ENCODE measurements at regions not wholly inside any gene's neighbourhood (a gene's known extent, or its start where the extent isn't known, plus 50 kb on each side); places are given as distances from the start of the nearest gene placed in this dataset.
A peak's percentile ranks its signal among the peaks of the same experiment; 100 is the strongest.

DNA sequence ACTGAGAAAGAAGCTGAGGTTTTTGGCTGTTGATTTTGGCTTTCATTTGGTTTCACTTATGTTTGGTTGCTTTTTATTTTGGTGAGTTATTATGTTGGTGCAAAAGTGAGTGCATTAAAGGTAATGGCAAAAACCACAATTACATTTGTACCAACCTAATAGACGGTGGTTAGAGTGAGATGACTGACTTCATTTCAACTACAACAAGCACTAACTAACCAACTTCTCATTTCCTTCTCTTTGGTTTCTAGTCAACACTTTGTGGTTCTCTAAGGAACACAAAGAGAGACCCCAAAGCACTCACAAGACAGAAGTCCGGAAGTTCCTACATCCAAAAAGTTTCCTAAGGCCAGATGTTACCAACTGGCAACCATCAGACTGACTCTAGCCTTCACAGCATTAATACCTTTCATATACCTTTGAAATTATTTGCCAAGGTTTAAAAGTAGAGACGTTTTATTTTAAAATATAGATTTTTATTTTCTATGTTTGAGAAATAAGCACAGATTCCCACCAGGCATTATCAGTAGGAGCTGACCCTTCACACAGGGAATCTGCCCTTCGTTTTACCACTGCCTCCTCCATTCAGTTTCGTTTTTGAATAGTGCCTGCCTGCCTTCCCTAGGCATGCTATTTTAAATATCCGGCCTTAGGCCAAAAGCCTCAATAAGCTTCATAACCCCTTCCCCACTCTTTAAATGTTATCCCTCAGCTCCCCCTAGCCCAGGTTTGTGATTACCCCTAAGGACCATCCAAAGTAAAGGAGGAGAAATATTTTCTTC lies 301.1 kb upstream of the PTGER4 start:
- Histone ChIP-seq H2AFZ (ENCODE audit: low read length) (no peak overlapping the region), H3K4me3 (replicated peaks in 1 of 4; ENCODE audit: control extremely low read depth in 1 of 4, insufficient read depth in 1 of 4, low read depth in 3 of 4, low read length in 4 of 4) (no peak overlapping the region), H3K4me2 (ENCODE audit: extremely low read depth, insufficient read depth, low read length) (no peak overlapping the region), H3K9ac (ENCODE audit: insufficient read depth, low read length) (no peak overlapping the region), H4K20me1 (ENCODE audit: control insufficient read depth, extremely low read depth, insufficient read depth, low read length) (no peaks in the 10 kb centered on the region), H3K9me3 (ENCODE audit: control insufficient read depth, insufficient read depth, low read depth, low read length) (no peaks in the 10 kb centered on the region), H3K27me3 (ENCODE audit: control insufficient read depth, insufficient read depth, low read length) (no peaks in the 10 kb centered on the region), H3K4me1 (ENCODE audit: control insufficient read depth, extremely low read depth, insufficient read depth, low read length) (no peaks in the 10 kb centered on the region), H3K79me2 (ENCODE audit: control insufficient read depth, insufficient read depth, low read length) (no peaks in the 10 kb centered on the region), H3K36me3 (ENCODE audit: control insufficient read depth, insufficient read depth, low read length) (no peaks in the 10 kb centered on the region), H3K27ac (ENCODE audit: insufficient read depth, low read length) (no peak overlapping the region)
- TF ChIP-seq CTCF (conservative IDR thresholded peaks at IDR 0.05 in 1 of 2, IDR thresholded peaks at IDR 0.05 in 1 of 2; ENCODE audit: low read depth in 1 of 2, low read length in 2 of 2) (no peak), EZH2 (IDR thresholded peaks at IDR 0.05; ENCODE audit: low read length, missing control alignments) (no peak)
- DNase-seq (ENCODE audit: low read depth in 2 of 2) = no peak

GRCh38 chr5:40376566-40376965 lies 303.1 kb upstream of the PTGER4 start:
- Histone ChIP-seq H3K9me3 (ENCODE audit: control insufficient read depth, insufficient read depth, low read depth, low read length) (no peaks in the 10 kb centered on the region), H3K27ac (ENCODE audit: insufficient read depth, low read length) (no peak overlapping the region), H3K27me3 (ENCODE audit: control insufficient read depth, insufficient read depth, low read length) (no peaks in the 10 kb centered on the region), H3K4me3 (replicated peaks in 1 of 4; ENCODE audit: control extremely low read depth in 1 of 4, insufficient read depth in 1 of 4, low read depth in 3 of 4, low read length in 4 of 4) (no peak overlapping the region), H3K4me2 (ENCODE audit: extremely low read depth, insufficient read depth, low read length) (no peak overlapping the region), H3K4me1 (ENCODE audit: control insufficient read depth, extremely low read depth, insufficient read depth, low read length) (no peaks in the 10 kb centered on the region), H3K9ac (ENCODE audit: insufficient read depth, low read length) (no peak overlapping the region), H4K20me1 (ENCODE audit: control insufficient read depth, extremely low read depth, insufficient read depth, low read length) (no peaks in the 10 kb centered on the region), H3K36me3 (ENCODE audit: control insufficient read depth, insufficient read depth, low read length) (no peaks in the 10 kb centered on the region), H3K79me2 (ENCODE audit: control insufficient read depth, insufficient read depth, low read length) (no peaks in the 10 kb centered on the region), H2AFZ (ENCODE audit: low read length) (no peak overlapping the region)
- TF ChIP-seq EZH2 (IDR thresholded peaks at IDR 0.05; ENCODE audit: low read length, missing control alignments) = no peak
- no peak for TF ChIP-seq CTCF (conservative IDR thresholded peaks at IDR 0.05 in 1 of 2, IDR thresholded peaks at IDR 0.05 in 1 of 2; ENCODE audit: low read depth in 1 of 2, low read length in 2 of 2)
- DNase-seq (ENCODE audit: low read depth in 2 of 2) = no peak

GRCh38 chr5:40374853-40375252 lies 304.9 kb upstream of the PTGER4 start:
- Histone ChIP-seq H3K4me3 (replicated peaks in 1 of 4; ENCODE audit: control extremely low read depth in 1 of 4, insufficient read depth in 1 of 4, low read depth in 3 of 4, low read length in 4 of 4) (no peak overlapping the region), H4K20me1 (ENCODE audit: control insufficient read depth, extremely low read depth, insufficient read depth, low read length) (no peaks in the 10 kb centered on the region), H3K27ac (ENCODE audit: insufficient read depth, low read length) (no peak overlapping the region), H3K9me3 (ENCODE audit: control insufficient read depth, insufficient read depth, low read depth, low read length) (no peaks in the 10 kb centered on the region), H3K79me2 (ENCODE audit: control insufficient read depth, insufficient read depth, low read length) (no peaks in the 10 kb centered on the region), H3K36me3 (ENCODE audit: control insufficient read depth, insufficient read depth, low read length) (no peaks in the 10 kb centered on the region), H3K4me1 (ENCODE audit: control insufficient read depth, extremely low read depth, insufficient read depth, low read length) (no peaks in the 10 kb centered on the region), H2AFZ (ENCODE audit: low read length) (no peak overlapping the region), H3K9ac (ENCODE audit: insufficient read depth, low read length) (no peak overlapping the region), H3K27me3 (ENCODE audit: control insufficient read depth, insufficient read depth, low read length) (no peaks in the 10 kb centered on the region), H3K4me2 (ENCODE audit: extremely low read depth, insufficient read depth, low read length) (no peak overlapping the region)
- no peak for TF ChIP-seq EZH2 (IDR thresholded peaks at IDR 0.05; ENCODE audit: low read length, missing control alignments)
- peak in 1 of 2 donors; percentile 9 for DNase-seq (ENCODE audit: low read depth in 2 of 2)

Data from fibroblast of lung (primary cell).